Mesenteric fat pad (tissue), 1 donor: ENCODE measurements at regions not wholly inside any gene's neighbourhood (a gene's known extent, or its start where the extent isn't known, plus 50 kb on each side); places are given as distances from the start of the nearest gene placed in this dataset.

ENCODE experiments used
- DNase-seq: peaks from one replicate; pipeline ENCODE4 v3.0.0-alpha.2; 2020; ENCODE audit warnings: low spot score
- donor health status: DM: yes; HTN: yes; CAD: no.

- DNase-seq: no peak
Observed at GRCh38 chr10:131620904-131621303, 279.9 kb upstream of the PPP2R2D start.

GRCh38 chr10:131621784-131622624 lies 278.8 kb upstream of the PPP2R2D start:
- DNase-seq: peak; percentile 67

GRCh38 chr10:131625041-131625440 lies 275.8 kb upstream of the PPP2R2D start:
- peak; percentile 84 for DNase-seq

DNA sequence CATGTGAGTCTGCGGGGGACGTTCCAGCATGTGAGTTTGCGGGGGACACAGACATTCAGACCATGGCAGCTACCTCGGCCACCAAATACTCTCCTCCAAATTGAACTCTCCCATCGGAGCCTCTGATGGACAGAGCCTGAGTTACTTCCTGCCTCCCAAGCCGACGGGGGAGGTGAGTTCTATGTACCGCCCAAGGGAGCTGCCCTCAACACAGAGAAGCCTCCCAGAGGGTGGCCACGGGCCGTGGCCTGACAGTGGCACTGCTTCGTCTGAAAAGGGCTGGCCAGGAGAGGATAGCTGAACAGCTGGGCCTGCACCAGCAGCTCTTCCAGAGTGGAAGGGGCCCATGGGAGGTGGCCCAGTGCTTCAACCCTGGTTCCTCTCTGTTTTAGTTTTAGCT lies 274.5 kb upstream of the PPP2R2D start:
- peak; percentile 82 for DNase-seq

GRCh38 chr10:131629026-131629770 lies 271.6 kb upstream of the PPP2R2D start:
- DNase-seq: no peak

DNA sequence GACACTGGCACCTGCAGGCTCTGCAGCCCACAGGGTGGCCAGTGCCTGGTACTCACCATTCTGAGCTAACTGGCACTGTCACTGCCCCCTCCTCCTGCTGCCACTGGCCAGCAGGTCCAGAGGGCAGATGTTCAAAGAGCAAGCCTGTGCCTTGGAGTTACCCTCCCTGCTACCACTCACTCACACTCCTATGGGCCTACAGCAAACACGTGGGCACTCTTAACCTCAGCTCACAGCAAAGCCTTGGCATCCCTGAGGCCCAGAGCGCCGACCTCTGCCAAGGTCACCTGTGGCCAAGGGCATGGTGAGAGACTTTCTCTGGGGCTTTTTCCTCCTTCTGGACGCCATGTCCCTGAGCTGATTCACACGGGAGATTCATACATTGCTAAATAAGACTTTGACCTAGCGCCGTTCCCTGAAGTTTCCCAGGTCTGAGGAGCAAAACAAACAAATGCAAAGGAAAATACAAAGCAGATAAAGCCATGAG lies 270.0 kb upstream of the PPP2R2D start:
- peak; percentile 77 for DNase-seq

GRCh38 chr10:131631619-131632018 lies 269.2 kb upstream of the PPP2R2D start:
- no peak for DNase-seq

DNA sequence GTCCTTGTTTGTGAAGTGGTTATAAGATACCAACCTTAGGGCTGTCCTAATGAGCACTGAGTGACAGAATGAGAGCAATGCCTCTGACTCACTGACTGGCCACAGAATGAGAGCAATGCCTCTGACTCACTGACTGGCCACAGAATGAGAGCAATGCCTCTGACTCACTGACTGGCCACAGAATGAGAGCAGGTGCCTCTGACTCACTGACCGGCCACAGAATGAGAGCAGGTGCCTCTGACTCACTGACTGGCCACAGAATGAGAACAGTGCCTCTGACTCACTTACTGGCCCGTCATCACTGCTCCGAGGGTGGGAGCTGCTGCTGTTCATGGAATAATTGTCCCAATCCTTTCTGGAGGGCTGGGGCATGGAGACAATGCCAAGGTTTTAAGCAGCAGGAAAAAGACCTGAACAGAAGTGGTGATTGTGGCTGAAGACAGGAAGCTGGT lies 265.2 kb upstream of the PPP2R2D start:
- DNase-seq: no peak

DNA sequence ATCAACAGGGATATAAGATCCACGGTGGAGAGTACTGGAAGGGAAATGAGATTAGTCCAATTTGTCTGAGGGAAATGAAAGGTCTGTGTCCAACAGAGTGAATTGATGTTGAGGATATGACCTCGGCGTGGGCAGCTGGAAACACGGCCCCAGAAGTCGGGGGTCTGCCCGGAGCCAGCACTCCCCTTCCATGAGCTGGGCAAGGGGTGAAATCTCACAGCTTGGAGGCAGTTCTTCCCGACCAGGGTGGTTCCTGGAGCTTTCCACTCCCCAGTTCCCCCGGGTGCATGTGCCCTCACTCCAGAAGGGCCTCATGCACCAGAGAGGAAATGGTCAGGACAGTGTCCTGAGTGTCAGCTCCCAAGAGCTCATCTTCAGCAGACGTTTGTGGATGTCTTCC lies 264.7 kb upstream of the PPP2R2D start:
- peak; percentile 62 for DNase-seq

DNA sequence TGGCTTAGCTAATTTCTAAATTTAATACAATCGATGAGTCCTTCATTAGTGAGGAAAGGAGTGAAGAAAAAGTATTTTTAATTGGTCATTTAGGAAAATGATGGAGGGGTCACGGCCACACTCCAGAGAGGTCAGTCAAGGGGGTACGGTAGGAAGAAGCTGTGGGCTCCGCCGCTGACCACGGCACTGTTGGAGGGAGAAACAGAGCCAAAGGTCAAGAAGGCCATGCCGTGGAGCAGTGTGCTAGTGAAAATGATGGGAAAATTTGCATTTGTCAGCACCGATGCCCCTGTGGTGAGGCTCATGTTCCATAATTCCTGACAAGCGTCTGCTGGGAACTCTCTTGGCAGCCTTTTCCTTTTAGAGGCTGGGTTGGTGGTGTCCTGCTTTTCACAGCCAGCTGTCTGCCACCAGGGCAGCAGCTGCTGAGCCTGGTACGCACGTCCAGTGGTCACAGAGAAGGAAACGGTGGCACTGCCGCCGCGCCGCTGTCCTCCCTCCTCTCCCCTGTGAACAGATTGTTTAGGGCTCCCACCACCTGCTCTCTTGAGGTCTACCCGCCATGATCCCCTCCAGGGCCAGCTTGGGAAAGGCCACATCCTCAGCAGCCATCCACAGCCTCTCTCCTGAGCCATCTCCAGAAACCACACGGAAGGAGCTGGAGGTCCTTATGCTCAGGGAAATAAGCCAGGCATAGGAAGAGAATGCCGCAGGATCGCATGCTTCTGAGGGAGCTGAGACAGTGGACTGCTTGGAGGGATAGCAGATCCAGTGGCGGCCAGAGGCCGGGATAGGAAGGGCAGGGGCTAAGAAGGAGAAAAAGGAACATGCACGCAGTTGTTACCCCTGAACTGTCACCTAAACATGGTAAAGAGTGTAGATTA lies 263.7 kb upstream of the PPP2R2D start:
- peak; percentile 57 for DNase-seq

DNA sequence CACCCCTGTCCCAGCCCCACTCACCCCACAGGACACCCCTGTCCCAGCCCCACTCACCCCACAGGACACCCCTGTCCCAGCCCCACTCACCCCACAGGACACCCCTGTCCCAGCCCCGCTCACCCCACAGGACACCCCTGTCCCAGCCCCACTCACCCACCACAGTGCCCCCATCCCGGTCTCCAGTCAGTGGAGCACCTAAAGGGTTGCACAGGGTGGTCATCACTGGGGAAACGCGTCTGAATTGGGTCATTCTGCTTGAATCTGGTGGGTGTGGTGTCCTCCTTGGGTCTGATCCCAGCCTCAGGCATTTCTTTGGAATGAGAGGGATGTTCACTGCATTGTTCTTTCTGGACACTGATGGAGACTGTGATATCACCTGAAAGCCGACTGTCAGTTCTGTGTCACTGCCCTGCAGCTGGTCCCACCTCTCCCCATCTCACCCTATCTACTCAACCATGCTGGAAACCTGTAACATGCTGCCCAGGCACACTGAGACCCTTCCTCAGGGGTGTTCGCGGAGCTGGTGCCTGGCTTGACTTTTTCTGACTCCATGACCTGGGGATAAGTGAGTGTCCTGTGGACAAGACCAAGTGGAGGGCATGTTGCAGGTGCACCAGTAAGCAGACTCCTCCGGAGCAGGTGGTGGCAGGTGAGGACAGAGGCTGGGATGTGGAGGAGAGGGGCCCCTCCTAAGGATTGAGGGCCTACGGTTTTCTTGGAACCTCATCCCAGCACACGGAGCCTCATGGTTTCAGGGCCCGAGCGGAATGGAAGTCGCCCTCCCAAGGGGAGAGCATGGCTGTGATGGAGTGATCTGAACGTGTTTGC lies 262.5 kb upstream of the PPP2R2D start:
- DNase-seq: peak; percentile 60

GRCh38 chr10:131638880-131639278 lies 261.9 kb upstream of the PPP2R2D start:
- no peak for DNase-seq

GRCh38 chr10:131640045-131640644 lies 260.7 kb upstream of the PPP2R2D start:
- no peak for DNase-seq

DNA sequence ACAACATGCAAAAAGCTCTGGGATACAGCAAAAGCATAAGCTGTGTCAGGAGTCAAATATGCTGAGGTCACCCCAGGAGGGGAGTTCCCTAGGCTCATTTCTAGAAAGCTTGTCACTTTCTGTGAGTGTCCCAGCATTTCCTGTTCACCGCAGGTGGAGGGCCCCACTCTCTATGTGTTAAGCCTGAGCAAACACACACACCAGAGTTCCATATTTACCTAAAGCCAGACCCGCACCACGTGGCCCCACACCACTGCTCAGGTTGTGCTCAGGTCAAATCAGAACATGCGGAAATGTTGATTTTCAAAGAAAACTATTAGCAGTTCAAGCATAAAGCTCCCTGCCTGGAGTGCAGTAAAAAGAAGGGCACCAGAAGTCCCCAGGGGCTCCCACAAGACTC lies 259.6 kb upstream of the PPP2R2D start:
- DNase-seq: no peak

GRCh38 chr10:131641898-131642297 lies 258.9 kb upstream of the PPP2R2D start:
- DNase-seq: no peak

GRCh38 chr10:131642966-131643365 lies 257.8 kb upstream of the PPP2R2D start:
- DNase-seq: no peak

DNA sequence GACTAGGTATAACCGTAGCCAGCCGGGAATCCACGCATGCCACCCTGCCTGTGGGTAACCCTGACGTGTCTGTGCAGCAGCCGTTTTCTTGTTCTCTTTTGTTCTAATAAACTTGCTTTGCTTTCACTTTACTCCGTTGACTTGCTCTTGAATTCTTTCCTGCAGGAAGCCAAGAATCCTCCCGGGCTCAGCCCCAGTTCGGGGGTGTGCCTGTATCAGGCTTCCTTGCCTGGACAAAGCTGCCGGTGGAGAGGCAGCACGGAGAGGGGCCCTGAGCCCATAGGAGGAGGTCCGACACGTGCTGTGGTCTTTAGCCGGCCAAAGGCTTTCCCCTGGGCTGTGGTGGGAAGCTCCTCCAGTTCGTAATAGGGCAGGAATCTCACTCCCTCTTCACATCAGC lies 256.5 kb upstream of the PPP2R2D start:
- DNase-seq: peak; percentile 69

- DNase-seq: peak; percentile 73
Observed at GRCh38 chr10:131644864-131645658, 255.7 kb upstream of the PPP2R2D start.

- peak; percentile 81 for DNase-seq
Observed at GRCh38 chr10:131645756-131646155, 255.1 kb upstream of the PPP2R2D start.
